HG03095 (cell line): ENCODE measurements at regions not wholly inside any gene's neighbourhood (a gene's known extent, or its start where the extent isn't known, plus 50 kb on each side); places are given as distances from the start of the nearest gene placed in this dataset.

Experiments
- ATAC-seq: cut with Tn5 transposase; IDR thresholded peaks from one replicate; pipeline ENCODE4 v1.9.1; 2021; ENCODE audit warnings: moderate library complexity; ENCODE audit not compliant: unreplicated experiment

- ATAC-seq, result no peak
Measured at GRCh38 chr2:220857368-220857767, 714.7 kb downstream of the EPHA4 start.

GRCh38 chr2:220858101-220858500 is 714.0 kb downstream of the EPHA4 start:
- ATAC-seq, result no peak

GRCh38 chr2:220871909-220872308 is 700.2 kb downstream of the EPHA4 start:
- no peak for ATAC-seq

- no peak for ATAC-seq
Measured at GRCh38 chr2:220876080-220876824, 695.9 kb downstream of the EPHA4 start.

GRCh38 chr2:220877491-220877890 is 694.6 kb downstream of the EPHA4 start:
- ATAC-seq, result no peak

- ATAC-seq, result no peak
Measured at GRCh38 chr2:220877897-220878296, 694.2 kb downstream of the EPHA4 start.

- no peak for ATAC-seq
Measured at GRCh38 chr2:220880623-220881596, 691.2 kb downstream of the EPHA4 start.

- no peak for ATAC-seq
Measured at GRCh38 chr2:220882507-220882906, 689.6 kb downstream of the EPHA4 start.

- ATAC-seq, result no peak
Measured at GRCh38 chr2:220885593-220885992, 686.5 kb downstream of the EPHA4 start.

- no peak for ATAC-seq
Measured at GRCh38 chr2:220887271-220887870, 684.7 kb downstream of the EPHA4 start.

- ATAC-seq, result no peak
Measured at GRCh38 chr2:220887876-220888275, 684.2 kb downstream of the EPHA4 start.

- no peak for ATAC-seq
Measured at GRCh38 chr2:220890931-220891330, 681.2 kb downstream of the EPHA4 start.

- ATAC-seq, result no peak
Measured at GRCh38 chr2:220891405-220891804, 680.7 kb downstream of the EPHA4 start.

GRCh38 chr2:220892018-220892634 is 680.0 kb downstream of the EPHA4 start:
- no peak for ATAC-seq

- ATAC-seq, result no peak
Measured at GRCh38 chr2:220893411-220893810, 678.7 kb downstream of the EPHA4 start.

GRCh38 chr2:220894069-220894468 is 678.0 kb downstream of the EPHA4 start:
- ATAC-seq, result no peak

- no peak for ATAC-seq
Measured at GRCh38 chr2:220899492-220899891, 672.6 kb downstream of the EPHA4 start.

GRCh38 chr2:220904015-220904414 is 668.1 kb downstream of the EPHA4 start:
- no peak for ATAC-seq

GRCh38 chr2:220913384-220913783 is 658.7 kb downstream of the EPHA4 start:
- ATAC-seq, result no peak

- no peak for ATAC-seq
Measured at GRCh38 chr2:220915092-220915623, 656.9 kb downstream of the EPHA4 start.

GRCh38 chr2:220916931-220917330 is 655.2 kb downstream of the EPHA4 start:
- ATAC-seq, result no peak
